ENCODE measurements at regions not wholly inside any gene's neighbourhood (a gene's known extent, or its start where the extent isn't known, plus 50 kb on each side); places are given as distances from the start of the nearest gene placed in this dataset.

DNA sequence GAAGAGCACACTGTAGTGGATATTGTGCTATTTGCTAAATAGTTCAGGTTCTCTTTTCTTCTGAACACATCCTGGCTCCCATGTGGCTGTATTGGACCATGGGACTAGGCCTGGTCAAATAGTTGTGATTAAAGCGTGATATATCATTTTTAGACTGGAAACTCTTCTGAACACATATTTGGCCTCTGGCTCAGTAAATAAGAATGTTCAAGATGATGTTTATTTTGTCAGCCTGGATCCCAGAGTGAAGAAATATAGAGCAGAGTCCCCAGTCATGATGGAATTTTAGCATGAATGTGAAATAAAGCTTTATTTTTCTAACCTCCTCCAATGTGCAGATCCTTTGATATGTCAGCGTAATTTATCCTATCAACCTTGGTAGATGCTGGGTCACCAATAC lies 542.6 kb downstream of the ADGRL2 start:
- no peak for ATAC-seq
- intact Hi-C loops (cut with DNase I), result no loop called here
- Histone ChIP-seq H3K4me3 (no peak overlapping the region), H3K27me3 (ENCODE audit: low read depth) (no peaks in the 10 kb centered on the region), H3K9me3 (no peaks in the 10 kb centered on the region), H3K4me1 (no peaks in the 10 kb centered on the region), H3K27ac (no peak overlapping the region), H3K36me3 (no peaks in the 10 kb centered on the region)
- no peak for DNase-seq
- TF ChIP-seq, protein P1, sequence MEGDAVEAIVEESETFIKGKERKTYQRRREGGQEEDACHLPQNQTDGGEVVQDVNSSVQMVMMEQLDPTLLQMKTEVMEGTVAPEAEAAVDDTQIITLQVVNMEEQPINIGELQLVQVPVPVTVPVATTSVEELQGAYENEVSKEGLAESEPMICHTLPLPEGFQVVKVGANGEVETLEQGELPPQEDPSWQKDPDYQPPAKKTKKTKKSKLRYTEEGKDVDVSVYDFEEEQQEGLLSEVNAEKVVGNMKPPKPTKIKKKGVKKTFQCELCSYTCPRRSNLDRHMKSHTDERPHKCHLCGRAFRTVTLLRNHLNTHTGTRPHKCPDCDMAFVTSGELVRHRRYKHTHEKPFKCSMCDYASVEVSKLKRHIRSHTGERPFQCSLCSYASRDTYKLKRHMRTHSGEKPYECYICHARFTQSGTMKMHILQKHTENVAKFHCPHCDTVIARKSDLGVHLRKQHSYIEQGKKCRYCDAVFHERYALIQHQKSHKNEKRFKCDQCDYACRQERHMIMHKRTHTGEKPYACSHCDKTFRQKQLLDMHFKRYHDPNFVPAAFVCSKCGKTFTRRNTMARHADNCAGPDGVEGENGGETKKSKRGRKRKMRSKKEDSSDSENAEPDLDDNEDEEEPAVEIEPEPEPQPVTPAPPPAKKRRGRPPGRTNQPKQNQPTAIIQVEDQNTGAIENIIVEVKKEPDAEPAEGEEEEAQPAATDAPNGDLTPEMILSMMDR (IDR thresholded peaks at IDR 0.05), result no peak

DNA sequence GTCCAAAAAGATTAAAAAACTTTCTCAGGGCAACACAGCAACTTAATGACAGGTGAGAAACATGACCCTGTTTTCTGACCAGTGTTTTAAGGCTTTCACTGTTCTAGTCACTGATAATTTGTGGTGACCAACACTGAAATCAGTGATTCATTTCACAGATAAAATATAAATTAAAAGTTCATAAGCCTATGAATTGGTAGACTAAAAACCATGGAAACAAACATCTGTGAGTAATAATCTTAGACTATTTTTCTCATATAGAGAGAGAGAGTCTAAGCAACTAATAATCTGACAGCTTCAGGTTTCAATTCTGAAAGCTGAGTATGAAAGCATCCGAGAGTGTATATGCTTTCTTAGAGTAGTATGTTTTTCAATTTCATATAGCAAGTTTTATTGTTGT lies 536.9 kb downstream of the ADGRL2 start:
- no peaks in the 10 kb centered on the region for H3K27me3 ChIP-seq (ENCODE audit: low read depth)
- intact Hi-C loops (cut with DNase I), result no loop called here
- ATAC-seq (no peak), DNase-seq (no peak)
- no peaks in the 10 kb centered on the region for H3K4me1 ChIP-seq
- no peak overlapping the region for H3K27ac ChIP-seq
- H3K4me3 ChIP-seq, result no peak overlapping the region
- H3K9me3 ChIP-seq, result no peaks in the 10 kb centered on the region
- TF ChIP-seq, protein P1 (IDR thresholded peaks at IDR 0.05), result no peak
- no peaks in the 10 kb centered on the region for H3K36me3 ChIP-seq

DNA sequence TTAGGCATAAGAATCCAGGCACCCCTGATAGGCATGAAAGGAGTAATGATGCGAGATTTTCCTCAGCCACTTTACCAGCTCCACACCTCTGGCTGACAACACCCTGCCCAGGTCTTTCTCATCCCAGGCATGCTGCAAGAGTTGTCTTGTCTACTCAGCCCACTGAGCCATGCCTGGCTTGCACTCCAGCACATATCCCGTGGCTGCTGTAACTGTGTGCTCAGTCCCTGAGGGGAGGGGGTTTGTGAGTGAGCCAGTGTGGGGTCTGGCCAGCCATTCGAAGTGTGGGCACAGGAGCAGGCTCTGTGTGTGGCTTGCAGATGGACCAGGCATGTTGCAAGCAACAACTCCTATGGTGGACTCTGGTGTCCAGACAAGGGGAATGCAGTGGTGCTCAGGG lies 529.6 kb downstream of the ADGRL2 start:
- no peaks in the 10 kb centered on the region for H3K4me1 ChIP-seq
- ATAC-seq (no peak), DNase-seq (no peak)
- H3K4me3 ChIP-seq, result no peak overlapping the region
- no peak overlapping the region for H3K27ac ChIP-seq
- intact Hi-C loops (cut with DNase I), result no loop called here
- no peaks in the 10 kb centered on the region for H3K27me3 ChIP-seq (ENCODE audit: low read depth)
- no peaks in the 10 kb centered on the region for H3K36me3 ChIP-seq
- no peaks in the 10 kb centered on the region for H3K9me3 ChIP-seq
- TF ChIP-seq, protein P1 (IDR thresholded peaks at IDR 0.05), result no peak

GRCh38 chr1:82329226-82329625 lies 528.5 kb downstream of the ADGRL2 start:
- no peak overlapping the region for H3K27ac ChIP-seq
- no peaks in the 10 kb centered on the region for H3K4me1 ChIP-seq
- no peak for ATAC-seq
- no peaks in the 10 kb centered on the region for H3K27me3 ChIP-seq (ENCODE audit: low read depth)
- intact Hi-C loops (cut with DNase I), result no loop called here
- H3K36me3 ChIP-seq, result no peaks in the 10 kb centered on the region
- no peak overlapping the region for H3K4me3 ChIP-seq
- TF ChIP-seq, protein P1 (IDR thresholded peaks at IDR 0.05), result no peak
- DNase-seq, result no peak
- no peaks in the 10 kb centered on the region for H3K9me3 ChIP-seq

DNA sequence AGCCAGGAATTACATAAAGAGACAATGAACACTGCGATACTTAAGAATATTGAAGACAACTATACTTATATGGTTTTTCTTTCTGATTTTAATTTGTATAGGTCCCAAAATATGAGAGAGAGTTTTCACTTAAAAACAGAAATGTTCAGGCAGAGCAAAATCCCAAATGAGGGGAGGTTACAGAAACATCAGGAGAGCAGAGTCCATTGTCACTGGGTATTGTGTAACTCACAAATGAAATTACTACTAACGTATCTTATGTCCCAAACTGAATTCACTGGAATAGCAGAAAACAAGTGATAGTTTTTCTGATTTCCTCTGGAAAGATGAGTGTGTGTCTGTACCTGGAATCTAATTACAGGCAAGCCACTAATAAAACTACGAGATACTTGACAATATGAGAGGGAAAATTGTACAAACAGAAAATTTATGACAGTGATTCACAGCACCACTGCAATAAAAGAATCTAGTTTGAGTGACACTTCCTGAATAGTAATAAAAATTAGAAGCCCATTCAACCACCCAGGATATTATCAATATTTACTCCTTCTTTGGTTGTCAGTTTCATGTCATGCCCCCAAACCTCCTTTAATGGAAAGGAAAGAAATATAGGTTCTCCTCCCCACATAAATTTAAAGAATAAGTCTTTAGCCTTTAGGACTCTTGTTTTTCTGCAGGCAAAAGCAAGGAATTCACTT lies 522.6 kb downstream of the ADGRL2 start:
- intact Hi-C loops (cut with DNase I), result no loop called here
- no peak overlapping the region for H3K27ac ChIP-seq
- DNase-seq (no peak), ATAC-seq (no peak)
- no peaks in the 10 kb centered on the region for H3K4me1 ChIP-seq
- H3K9me3 ChIP-seq, result no peaks in the 10 kb centered on the region
- no peaks in the 10 kb centered on the region for H3K36me3 ChIP-seq
- no peak overlapping the region for H3K4me3 ChIP-seq
- H3K27me3 ChIP-seq (ENCODE audit: low read depth), result no peaks in the 10 kb centered on the region
- TF ChIP-seq, protein P1 (IDR thresholded peaks at IDR 0.05), result no peak
